Thyroid gland (tissue), 4 donors: ENCODE measurements at regions not wholly inside any gene's neighbourhood (a gene's known extent, or its start where the extent isn't known, plus 50 kb on each side); places are given as distances from the start of the nearest gene placed in this dataset.
"Not testable (repeated sequence)": the region's sequence is repeated elsewhere in the genome, so short reads cannot be mapped to it uniquely, and the experiment has no call there.

Source experiments
- DNase-seq, 2 donors: peaks; one replicate each; pipeline ENCODE4 v3.0.0-alpha.2; 2019
- H3K27ac ChIP-seq, 3 donors: fragments of 200-600 bp; sonication (generic); 1 replicate in 2 of 3; 2 replicates in 1 of 3; pipeline ENCODE4 v1.5.1; 2016 to 2019; ENCODE audit warnings: mild to moderate bottlenecking in 1 of 3, moderate library complexity in 1 of 3
- H3K27me3 ChIP-seq: fragments of 200-600 bp; sonication (generic); one replicate; pipeline ENCODE4 v1.5.1; 2019
- H3K36me3 ChIP-seq, 2 donors: fragments of 200-600 bp; sonication (generic); one replicate each; pipeline ENCODE4 v1.5.1; 2016 to 2019
- H3K4me1 ChIP-seq, 2 donors: fragments of 200-600 bp; sonication (generic); one replicate each; pipeline ENCODE4 v1.5.1; 2017 to 2019
- H3K4me3 ChIP-seq, 3 donors: fragments of 200-600 bp; sonication (generic); replicated peaks in 1 of 3; 1 replicate in 2 of 3; 2 replicates in 1 of 3; pipeline ENCODE4 v1.5.1; 2016; ENCODE audit warnings: mild to moderate bottlenecking in 1 of 3
- H3K9me3 ChIP-seq: fragments of 200-600 bp; sonication (generic); one replicate; pipeline ENCODE4 v1.5.1; 2017
- CTCF ChIP-seq, 6 experiments: fragments of 200-600 bp in 3 of 6; fragments of 450-650 bp in 3 of 6; sonication (generic) in 3 of 6; IDR thresholded peaks; one replicate each; pipeline ENCODE4 v1.5.1; 2016 to 2019; ENCODE audit warnings: antibody characterized with exemption in 6 of 6, mild to moderate bottlenecking in 2 of 6, inconsistent platforms in 1 of 6, moderate library complexity in 1 of 6
- POLR2A ChIP-seq, 2 donors: fragments of 450-650 bp; IDR thresholded peaks; one replicate each; pipeline ENCODE4 v1.6.1; 2017; ENCODE audit warnings: antibody characterized with exemption in 2 of 2, mild to moderate bottlenecking in 2 of 2, moderate library complexity in 1 of 2
- WGBS, 2 donors: methylation state at CpG; one replicate each; pipeline ENCODE4 v1.1.5; 2017; 5-methylcytosine and 5-hydroxymethylcytosine counted together
- intact Hi-C: fragments of 100-400 bp; cut with DNase I; formaldehyde crosslinking; loops from one replicate; pipeline ENCODE4 v1.15.1; 2023

DNA sequence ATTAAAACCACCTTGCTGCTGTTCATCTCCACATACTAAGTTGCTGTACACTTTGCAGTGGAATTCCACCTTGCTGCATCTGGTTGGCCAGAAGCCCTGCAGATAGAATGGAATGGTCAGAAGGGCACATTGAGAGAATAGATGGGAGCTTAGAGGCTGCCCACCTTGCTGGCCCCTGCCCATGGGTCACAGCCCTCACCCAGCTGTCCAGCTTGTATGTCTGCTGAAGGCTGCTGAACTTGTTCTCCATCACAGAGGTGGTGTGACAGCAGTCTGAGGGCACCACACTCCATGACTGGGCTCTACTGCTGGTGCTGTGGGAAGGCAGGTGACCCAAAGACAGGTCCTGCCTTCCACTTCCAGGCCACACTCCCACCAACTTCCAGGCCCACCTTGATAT lies 1755.4 kb downstream of the TP53TG3F start:
- no peak for DNase-seq
- TF ChIP-seq POLR2A (IDR thresholded peaks at IDR 0.05) = no peak
- no peak for TF ChIP-seq CTCF (IDR thresholded peaks at IDR 0.05)
- H3K27ac ChIP-seq = no peak overlapping the region
- intact Hi-C loops = no loop called here
- H3K4me1 ChIP-seq = no peaks in the 10 kb centered on the region
- H3K4me3 ChIP-seq = no peak overlapping the region
- H3K36me3 ChIP-seq = no peaks in the 10 kb centered on the region
- no peaks in the 10 kb centered on the region for H3K9me3 ChIP-seq
- H3K27me3 ChIP-seq = no peaks in the 10 kb centered on the region

GRCh38 chr16:35215287-35215686 lies 1755.9 kb downstream of the TP53TG3F start:
- Histone ChIP-seq H3K27ac (no peak overlapping the region), H3K36me3 (no peaks in the 10 kb centered on the region), H3K9me3 (no peaks in the 10 kb centered on the region), H3K27me3 (no peaks in the 10 kb centered on the region), H3K4me1 (no peaks in the 10 kb centered on the region), H3K4me3 (no peak overlapping the region)
- DNase-seq = no peak
- TF ChIP-seq POLR2A (IDR thresholded peaks at IDR 0.05) (no peak), CTCF (IDR thresholded peaks at IDR 0.05) (no peak)
- 81 to 85% methylated on average over 3 of the region's 3 CpGs for WGBS, 2 donors
- intact Hi-C loops = no loop called here

- WGBS, 2 donors = 62 to 63% methylated on average over 5 to 6 of the region's 6 CpGs
- H3K27ac ChIP-seq, H3K36me3 ChIP-seq, H3K9me3 ChIP-seq, H3K4me1 ChIP-seq, H3K4me3 ChIP-seq, intact Hi-C loops, H3K27me3 ChIP-seq, DNase-seq: not testable (repeated sequence)
These were observed 1756.8 kb downstream of the TP53TG3F start for GRCh38 chr16:35216261-35216660.

DNA sequence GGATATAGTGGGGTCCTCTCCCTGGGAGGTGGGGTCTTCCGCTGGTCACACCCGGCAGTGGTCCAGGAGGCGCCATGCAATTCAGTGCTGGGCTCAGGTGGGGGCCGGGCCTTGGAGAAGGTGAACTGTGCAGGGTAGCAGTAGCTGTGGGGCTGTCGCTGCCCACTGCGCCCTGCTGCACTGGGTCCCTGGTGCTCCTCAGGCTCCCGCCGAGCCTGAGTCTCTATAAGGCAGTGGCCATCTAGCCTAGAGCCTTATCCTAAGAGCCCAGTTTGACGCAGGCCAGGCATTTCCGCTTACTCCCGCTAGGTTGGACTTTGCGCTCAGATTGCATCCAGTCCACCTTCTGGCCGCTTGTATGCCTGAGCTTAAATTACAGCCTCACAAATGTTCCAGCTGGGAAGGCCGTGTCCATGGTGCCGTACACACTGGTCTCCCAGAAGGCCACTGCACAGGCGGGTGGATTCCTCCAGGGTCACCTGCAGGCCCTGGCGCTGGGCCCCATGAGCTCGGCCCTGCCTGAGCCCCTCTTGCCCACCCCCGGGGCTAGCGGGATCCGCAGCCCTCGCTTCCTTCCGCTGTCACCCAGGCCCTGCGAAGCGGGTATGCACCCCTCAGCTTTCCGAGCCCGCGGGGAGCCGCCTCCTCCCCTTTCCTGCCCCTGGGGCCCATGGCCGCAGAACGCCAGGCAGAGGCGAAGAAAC lies 1762.2 kb downstream of the TP53TG3F start:
- TF ChIP-seq POLR2A (IDR thresholded peaks at IDR 0.05) (no peak), CTCF (IDR thresholded peaks at IDR 0.05) (no peak)
- Histone ChIP-seq H3K4me3 (no peak overlapping the region), H3K36me3 (no peaks in the 10 kb centered on the region), H3K9me3 (no peaks in the 10 kb centered on the region), H3K4me1 (no peaks in the 10 kb centered on the region), H3K27ac (no peak overlapping the region), H3K27me3 (no peaks in the 10 kb centered on the region)
- intact Hi-C loops = no loop called here
- 80 to 84% methylated on average over 26 to 29 of the region's 32 CpGs for WGBS, 2 donors
- DNase-seq = no peak

- TF ChIP-seq CTCF (IDR thresholded peaks at IDR 0.05) (no peak), POLR2A (IDR thresholded peaks at IDR 0.05) (no peak)
- Histone ChIP-seq H3K36me3 (no peaks in the 10 kb centered on the region), H3K4me3 (no peak overlapping the region), H3K4me1 (no peaks in the 10 kb centered on the region), H3K9me3 (no peaks in the 10 kb centered on the region), H3K27me3 (no peaks in the 10 kb centered on the region), H3K27ac (no peak overlapping the region)
- 54 to 58% methylated on average over 2 of the region's 2 CpGs for WGBS, 2 donors
- intact Hi-C loops = no loop called here
- DNase-seq = no peak
These were observed 1775.3 kb downstream of the TP53TG3F start for GRCh38 chr16:35234679-35235078.

- Histone ChIP-seq H3K4me1 (no peaks in the 10 kb centered on the region), H3K27ac (no peak overlapping the region), H3K27me3 (no peaks in the 10 kb centered on the region), H3K9me3 (no peaks in the 10 kb centered on the region), H3K4me3 (no peak overlapping the region), H3K36me3 (no peaks in the 10 kb centered on the region)
- intact Hi-C loops = no loop called here
- TF ChIP-seq CTCF (IDR thresholded peaks at IDR 0.05) (no peak), POLR2A (IDR thresholded peaks at IDR 0.05) (no peak)
- DNase-seq = no peak
- 74 to 82% methylated on average over 3 of the region's 3 CpGs for WGBS, 2 donors
These were observed 1780.1 kb downstream of the TP53TG3F start for GRCh38 chr16:35239561-35239960.
